HepG2 (cell line): ENCODE measurements at regions not wholly inside any gene's neighbourhood (a gene's known extent, or its start where the extent isn't known, plus 50 kb on each side); places are given as distances from the start of the nearest gene placed in this dataset.

Experiments
- ATAC-seq: fragments of 200-7000 bp; cut with Tn5 transposase; 3 replicates; pipeline ENCODE4 v1.9.1; 2020; ENCODE audit warnings: mild to moderate bottlenecking, moderate library complexity
- BruUV-seq: library from RNA; stranded (reverse); fragments of 400-500 nt; replicated peaks from 2 replicates; lab custom pipeline; 2021; lab: Mats Ljungman, UMichigan
- CTCF ChIA-PET: fragments of 300-600 bp; formaldehyde crosslinking; extraction: SDS; loops from one replicate; lab custom pipeline; 2021; ENCODE audit warnings: low total read pairs, inconsistent platforms, low intra/inter-chr PET ratio; lab: Yijun Ruan, JAX
- POLR2A ChIA-PET: fragments of 350-600 bp; sonication (Branson Sonifier 250); formaldehyde crosslinking; loops from one replicate; lab custom pipeline; 2020; ENCODE audit warnings: antibody characterized with exemption, inconsistent platforms; lab: Yijun Ruan, JAX
- DNase-seq: peaks from one replicate; pipeline ENCODE4 v3.0.0-alpha.2; 2015; ENCODE audit warnings: low spot score
- FAIRE-seq: peaks from 3 replicates; lab custom pipeline; 2011; peaks lifted over from hg19 to GRCh38; lab: Jason Lieb, UNC
- H2AFZ ChIP-seq: one replicate; pipeline ENCODE4 v1.6.1; 2011; ENCODE audit warnings: low read length, inconsistent platforms
- H3K27ac ChIP-seq: fragments of 300-600 bp; 3 replicates; pipeline ENCODE4 v1.8.0; 2011; ENCODE audit warnings: mixed run types, mild to moderate bottlenecking, mixed read lengths, low read length, inconsistent platforms; ENCODE audit not compliant: insufficient read depth; ENCODE audit errors: extremely low read length
- H3K27me3 ChIP-seq, 2 experiments: fragments of 200-600 bp in 1 of 2; 2 replicates in 1 of 2; 3 replicates in 1 of 2; pipeline versions ENCODE4 v1.6.0 to v1.8.0; 2011; ENCODE audit warnings: low read length in 2 of 2, mild to moderate bottlenecking in 2 of 2, moderate library complexity in 2 of 2, inconsistent platforms in 1 of 2; ENCODE audit not compliant: insufficient read depth in 2 of 2, control insufficient read depth in 1 of 2
- H3K36me3 ChIP-seq, 2 experiments: fragments of 200-600 bp in 1 of 2; replicated peaks in 1 of 2; 2 replicates in 1 of 2; 3 replicates in 1 of 2; pipeline versions ENCODE4 v1.5.1 to v1.8.0; 2011; ENCODE audit warnings: low read length in 2 of 2, inconsistent platforms in 1 of 2; ENCODE audit not compliant: insufficient read depth in 2 of 2, control insufficient read depth in 1 of 2
- H3K4me1 ChIP-seq: 2 replicates; pipeline ENCODE4 v1.5.1; 2012; ENCODE audit warnings: low read length, inconsistent platforms; ENCODE audit not compliant: insufficient read depth
- H3K4me2 ChIP-seq: 2 replicates; pipeline ENCODE4 v1.6.0; 2011; ENCODE audit warnings: low read depth, low read length, inconsistent platforms
- H3K4me3 ChIP-seq, 3 experiments: fragments of 200-600 bp in 1 of 3; sonication (generic), shearing (Covaris generic) in 1 of 3; replicated peaks in 1 of 3; 2 replicates each; pipeline ENCODE4 v1.5.1; 2011 to 2016; ENCODE audit warnings: low read length in 3 of 3, inconsistent platforms in 2 of 3, low read depth in 2 of 3, mild to moderate bottlenecking in 2 of 3, control low read depth in 1 of 3, mixed read lengths in 1 of 3; ENCODE audit not compliant: insufficient read depth in 1 of 3
- H3K79me2 ChIP-seq: one replicate; pipeline ENCODE4 v1.6.1; 2011; ENCODE audit warnings: low read length, inconsistent platforms; ENCODE audit not compliant: insufficient read depth
- H3K9ac ChIP-seq: 2 replicates; pipeline ENCODE4 v1.6.0; 2011; ENCODE audit warnings: mild to moderate bottlenecking, low read depth, low read length, inconsistent platforms; ENCODE audit not compliant: insufficient read depth
- H3K9me3 ChIP-seq: 2 replicates; pipeline ENCODE4 v1.5.1; 2012; ENCODE audit warnings: mild to moderate bottlenecking, low read length
- H4K20me1 ChIP-seq: 2 replicates; pipeline ENCODE4 v1.6.0; 2011; ENCODE audit warnings: inconsistent platforms, mild to moderate bottlenecking, low read length, moderate library complexity; ENCODE audit not compliant: insufficient read depth
- PRDM4 ChIP-seq: sonication (generic); formaldehyde crosslinking; IDR thresholded peaks from 2 replicates; pipeline ENCODE4 v1.9.0; 2021; ENCODE audit warnings: missing genetic modification reagents, borderline replicate concordance
- ZIK1 ChIP-seq: sonication (generic); formaldehyde crosslinking; IDR thresholded peaks from 2 replicates; pipeline ENCODE4 v1.5.0; 2020; ENCODE audit warnings: mild to moderate bottlenecking, low read depth, missing genetic modification reagents, borderline replicate concordance
- ZNF441 ChIP-seq: sonication (generic); formaldehyde crosslinking; IDR thresholded peaks from 2 replicates; pipeline ENCODE4 v1.7.0; 2021; ENCODE audit warnings: missing genetic modification reagents, borderline replicate concordance
- ZNF564 ChIP-seq: sonication (generic); formaldehyde crosslinking; IDR thresholded peaks from 2 replicates; pipeline ENCODE4 v1.8.1; 2023; ENCODE audit warnings: mild to moderate bottlenecking, missing genetic modification reagents
- ZNF768 ChIP-seq: sonication (generic); formaldehyde crosslinking; IDR thresholded peaks from 2 replicates; pipeline ENCODE4 v1.4.0; 2020; ENCODE audit warnings: missing genetic modification reagents
- WGBS: methylation state at CpG from one replicate; pipeline ENCODE4 v1.1.6; 2017; ENCODE audit warnings: low lambda C conversion rate; 5-methylcytosine and 5-hydroxymethylcytosine counted together
- in situ Hi-C: cut with HindIII; loops from 2 replicates; pipeline ENCODE4 v1.10.0; 2017; ENCODE audit warnings: low pct_unique_long_range_greater_than_20kb; ENCODE audit not compliant: extremely low pct_ligation_motif_present
- intact Hi-C: fragments of 100-400 bp; cut with micrococcal nuclease; formaldehyde crosslinking; loops from one replicate; pipeline ENCODE4 v1.10.0; 2022; ENCODE audit not compliant: unreplicated experiment

GRCh38 chr9:134967547-134967930, 49.8 kb upstream of the FCN1 start (continued):
- TF ChIP-seq PRDM4 (CRISPR knock-in tag) (no peak), ZNF441 (CRISPR knock-in tag) (no peak)

- H3K9me3 ChIP-seq = no peaks in the 10 kb centered on the region
- TF ChIP-seq ZNF564 (CRISPR knock-in tag) (no peak), ZNF768 (peak; percentile 87), ZIK1 (CRISPR knock-in tag) (no peak)
- ATAC-seq (no peak), DNase-seq (no peak), FAIRE-seq (no peak)
- H3K27ac ChIP-seq = no peak overlapping the region
- H4K20me1 ChIP-seq = peaks cover 7% of the 10 kb centered on the region; the same call in 1 of the 2 replicates
- in situ Hi-C loops (no loop called here), intact Hi-C loops (no loop called here)
- no peaks in the 10 kb centered on the region for H3K4me1 ChIP-seq
- BruUV-seq = no TSS peak
- H3K27me3 ChIP-seq = peaks cover 4 to 43% of the 10 kb centered on the region in 2 experiments; a peak in 4 of 5 replicates
- no peak overlapping the region for H3K4me3 ChIP-seq
- no peak overlapping the region for H3K4me2 ChIP-seq
- no peak overlapping the region for H2AFZ ChIP-seq
- CTCF ChIA-PET = no interaction called here
- no peaks in the 10 kb centered on the region for H3K36me3 ChIP-seq
- 13% methylated on average over 12 of the region's 18 CpGs for WGBS
- H3K79me2 ChIP-seq = no peaks in the 10 kb centered on the region
- H3K9ac ChIP-seq = no peak overlapping the region
- POLR2A ChIA-PET = no interaction called here
Observed at GRCh38 chr9:134968011-134968822, 50.5 kb upstream of the FCN1 start.
